Testis (tissue), 2 donors: ENCODE measurements at regions not wholly inside any gene's neighbourhood (a gene's known extent, or its start where the extent isn't known, plus 50 kb on each side); places are given as distances from the start of the nearest gene placed in this dataset.

Experiments
- POLR2A ChIP-seq: fragments of 450-650 bp; IDR thresholded peaks from one replicate; pipeline ENCODE4 v1.6.1; 2017; ENCODE audit warnings: antibody characterized with exemption, mild to moderate bottlenecking, moderate library complexity
- TF ChIP-seq, protein P1 (sequence below), 3 experiments: fragments of 450-650 bp in 2 of 3; fragments of 200-600 bp in 1 of 3; sonication (generic) in 1 of 3; IDR thresholded peaks; one replicate each; pipeline ENCODE4 v1.5.1; 2016 to 2019; ENCODE audit warnings: antibody characterized with exemption in 3 of 3, mild to moderate bottlenecking in 2 of 3, moderate library complexity in 1 of 3

GRCh38 chr4:30614771-30615170 lies 105.4 kb upstream of the PCDH7 start:
- TF ChIP-seq, protein P1, sequence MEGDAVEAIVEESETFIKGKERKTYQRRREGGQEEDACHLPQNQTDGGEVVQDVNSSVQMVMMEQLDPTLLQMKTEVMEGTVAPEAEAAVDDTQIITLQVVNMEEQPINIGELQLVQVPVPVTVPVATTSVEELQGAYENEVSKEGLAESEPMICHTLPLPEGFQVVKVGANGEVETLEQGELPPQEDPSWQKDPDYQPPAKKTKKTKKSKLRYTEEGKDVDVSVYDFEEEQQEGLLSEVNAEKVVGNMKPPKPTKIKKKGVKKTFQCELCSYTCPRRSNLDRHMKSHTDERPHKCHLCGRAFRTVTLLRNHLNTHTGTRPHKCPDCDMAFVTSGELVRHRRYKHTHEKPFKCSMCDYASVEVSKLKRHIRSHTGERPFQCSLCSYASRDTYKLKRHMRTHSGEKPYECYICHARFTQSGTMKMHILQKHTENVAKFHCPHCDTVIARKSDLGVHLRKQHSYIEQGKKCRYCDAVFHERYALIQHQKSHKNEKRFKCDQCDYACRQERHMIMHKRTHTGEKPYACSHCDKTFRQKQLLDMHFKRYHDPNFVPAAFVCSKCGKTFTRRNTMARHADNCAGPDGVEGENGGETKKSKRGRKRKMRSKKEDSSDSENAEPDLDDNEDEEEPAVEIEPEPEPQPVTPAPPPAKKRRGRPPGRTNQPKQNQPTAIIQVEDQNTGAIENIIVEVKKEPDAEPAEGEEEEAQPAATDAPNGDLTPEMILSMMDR (IDR thresholded peaks at IDR 0.05), result no peak
- TF ChIP-seq POLR2A, result no peak
